SK-N-SH (cell line): ENCODE measurements at regions not wholly inside any gene's neighbourhood (a gene's known extent, or its start where the extent isn't known, plus 50 kb on each side); places are given as distances from the start of the nearest gene placed in this dataset.

Experiments
- CTCF ChIA-PET: fragments of 300-600, 350-600 bp; formaldehyde crosslinking; extraction: SDS; loops from one replicate; lab custom pipeline; 2021; lab: Yijun Ruan, JAX
- POLR2A ChIA-PET: fragments of 350-600 bp; sonication (Branson Sonifier 250); formaldehyde crosslinking; extraction: SDS; loops from one replicate; lab custom pipeline; 2020; ENCODE audit warnings: antibody characterized with exemption, inconsistent platforms; lab: Yijun Ruan, JAX
- DNase-seq: peaks from one replicate; pipeline ENCODE4 v3.0.0; 2012
- H2AFZ ChIP-seq: fragments of 200-600 bp; sonication (generic); 2 replicates; pipeline ENCODE4 v1.8.1; 2016; ENCODE audit warnings: antibody characterized with exemption, mild to moderate bottlenecking, low read depth
- H3F3A ChIP-seq: fragments of 200-600 bp; sonication (generic); replicated peaks from 2 replicates; pipeline ENCODE3; 2016; ENCODE audit warnings: antibody characterized with exemption, mild to moderate bottlenecking; ENCODE audit not compliant: insufficient read depth
- H3K27ac ChIP-seq, 2 experiments: fragments of 200-500 bp in 1 of 2; fragments of 200-600 bp in 1 of 2; sonication (Bioruptor generic) in 1 of 2; sonication (generic), shearing (Covaris generic) in 1 of 2; 2 replicates each; pipeline versions ENCODE4 v1.5.1 to v1.6.1; 2014 to 2016; ENCODE audit warnings: low read depth in 2 of 2, inconsistent platforms in 1 of 2, low read length in 1 of 2, mild to moderate bottlenecking in 1 of 2, mixed read lengths in 1 of 2
- H3K27me3 ChIP-seq: fragments of 200-600 bp; sonication (generic), shearing (Covaris generic); 2 replicates; pipeline ENCODE4 v1.6.1; 2016; ENCODE audit warnings: mixed run types; ENCODE audit not compliant: insufficient read depth
- H3K36me3 ChIP-seq, 2 experiments: fragments of 200-500 bp in 1 of 2; fragments of 200-600 bp in 1 of 2; sonication (Bioruptor generic) in 1 of 2; sonication (generic) in 1 of 2; replicated peaks in 1 of 2; 2 replicates each; pipeline versions ENCODE3 to v1.5.1; 2014 to 2016; ENCODE audit warnings: low read length in 1 of 2, mild to moderate bottlenecking in 1 of 2; ENCODE audit not compliant: insufficient read depth in 2 of 2, control insufficient read depth in 1 of 2
- H3K4me1 ChIP-seq, 2 experiments: fragments of 200-500 bp in 1 of 2; fragments of 200-600 bp in 1 of 2; sonication (Bioruptor generic) in 1 of 2; sonication (generic), shearing (Covaris generic) in 1 of 2; 2 replicates each; pipeline versions ENCODE4 v1.5.1 to v1.6.1; 2014 to 2016; ENCODE audit warnings: low read depth in 1 of 2, low read length in 1 of 2, mixed run types in 1 of 2; ENCODE audit not compliant: insufficient read depth in 2 of 2, control insufficient read depth in 1 of 2
- H3K4me2 ChIP-seq: fragments of 200-600 bp; sonication (generic), shearing (Covaris generic); 2 replicates; pipeline ENCODE4 v1.6.1; 2017; ENCODE audit warnings: mixed run types
- H3K4me3 ChIP-seq, 2 experiments: fragments of 200-500 bp in 1 of 2; fragments of 200-600 bp in 1 of 2; sonication (Bioruptor generic) in 1 of 2; sonication (generic), shearing (Covaris generic) in 1 of 2; 2 replicates each; pipeline versions ENCODE4 v1.5.1 to v1.8.1; 2014 to 2016; ENCODE audit warnings: low read depth in 2 of 2, inconsistent platforms in 1 of 2, low read length in 1 of 2, mild to moderate bottlenecking in 1 of 2, mixed read lengths in 1 of 2, moderate library complexity in 1 of 2
- H3K79me2 ChIP-seq: fragments of 200-600 bp; sonication (generic); 2 replicates; pipeline ENCODE4 v1.8.1; 2017; ENCODE audit warnings: mild to moderate bottlenecking; ENCODE audit not compliant: insufficient read depth
- H3K9ac ChIP-seq: fragments of 200-600 bp; sonication (generic); 2 replicates; pipeline ENCODE4 v1.6.1; 2017; ENCODE audit warnings: mixed run types
- H3K9me2 ChIP-seq: fragments of 200-600 bp; sonication (generic); 2 replicates; pipeline ENCODE4 v1.6.1; 2017; ENCODE audit warnings: mixed run types
- H3K9me3 ChIP-seq: fragments of 200-600 bp; sonication (generic); 2 replicates; pipeline ENCODE4 v1.6.1; 2017; ENCODE audit warnings: mixed run types, mild to moderate bottlenecking, moderate library complexity
- H4K20me1 ChIP-seq: fragments of 200-600 bp; sonication (generic); 2 replicates; pipeline ENCODE4 v1.6.1; 2017; ENCODE audit warnings: mild to moderate bottlenecking, mixed run types; ENCODE audit not compliant: insufficient read depth
- ELF1 ChIP-seq: IDR thresholded peaks from 2 replicates; pipeline ENCODE4 v1.4.0; 2012
- EP300 ChIP-seq, 2 experiments: IDR thresholded peaks; 2 replicates each; pipeline versions ENCODE4 v1.4.0 to v1.6.1; 2012; ENCODE audit warnings: borderline replicate concordance in 1 of 2, low read depth in 1 of 2, low read length in 1 of 2
- FOXJ3 ChIP-seq: sonication (generic); formaldehyde crosslinking; IDR thresholded peaks from 2 replicates; pipeline ENCODE4 v1.5.1; 2020; ENCODE audit warnings: mild to moderate bottlenecking, missing genetic modification reagents
- FOXM1 ChIP-seq: IDR thresholded peaks from 2 replicates; pipeline ENCODE4 v1.4.0; 2012; ENCODE audit warnings: low read depth, mild to moderate bottlenecking
- GATA2 ChIP-seq: sonication (generic); formaldehyde crosslinking; IDR thresholded peaks from 2 replicates; pipeline ENCODE4 v1.5.0; 2020; ENCODE audit warnings: mild to moderate bottlenecking, missing genetic modification reagents
- MEF2A ChIP-seq: IDR thresholded peaks from 2 replicates; pipeline ENCODE4 v1.4.0; 2012; ENCODE audit warnings: low read depth, borderline replicate concordance
- MXI1 ChIP-seq: IDR thresholded peaks from 2 replicates; pipeline ENCODE4 v1.6.1; 2012; ENCODE audit warnings: mild to moderate bottlenecking, low read depth, low read length, improper control_type of control experiment
- NFIC ChIP-seq: IDR thresholded peaks from 2 replicates; pipeline ENCODE4 v1.4.0; 2012; ENCODE audit warnings: borderline replicate concordance
- NRF1 ChIP-seq: IDR thresholded peaks from 2 replicates; pipeline ENCODE4 v1.6.1; 2012; ENCODE audit warnings: low read depth, mild to moderate bottlenecking, low read length
- POLR2AphosphoS5 ChIP-seq: IDR thresholded peaks from 2 replicates; pipeline ENCODE4 v1.6.1; 2012; ENCODE audit warnings: low read depth, low read length
- RAD21 ChIP-seq: IDR thresholded peaks from 2 replicates; pipeline ENCODE4 v1.6.1; 2012; ENCODE audit warnings: mild to moderate bottlenecking, low read length
- RXRA ChIP-seq: IDR thresholded peaks from 2 replicates; pipeline ENCODE4 v1.4.0; 2012; ENCODE audit warnings: low read depth, mild to moderate bottlenecking, borderline replicate concordance
- SIN3A ChIP-seq: IDR thresholded peaks from 2 replicates; pipeline ENCODE4 v1.6.1; 2012; ENCODE audit warnings: low read depth, mild to moderate bottlenecking, low read length, moderate library complexity, borderline replicate concordance
- SMC3 ChIP-seq: IDR thresholded peaks from 2 replicates; pipeline ENCODE4 v1.6.1; 2012; ENCODE audit warnings: low read depth, low read length, improper control_type of control experiment
- TAF1 ChIP-seq: IDR thresholded peaks from 2 replicates; pipeline ENCODE4 v1.6.1; 2012; ENCODE audit warnings: low read depth, mild to moderate bottlenecking, low read length, moderate library complexity, borderline replicate concordance
- TEAD4 ChIP-seq: IDR thresholded peaks from 2 replicates; pipeline ENCODE4 v1.4.0; 2012; ENCODE audit warnings: mild to moderate bottlenecking, borderline replicate concordance; ENCODE audit not compliant: insufficient read depth
- TF ChIP-seq, protein P1 (sequence below): fragments of 150-350 bp; IDR thresholded peaks from 2 replicates; pipeline ENCODE4 v1.6.1; 2016; ENCODE audit warnings: mild to moderate bottlenecking, low read depth, low read length
- TF ChIP-seq, protein P2 (sequence below): IDR thresholded peaks from 2 replicates; pipeline ENCODE4 v1.6.1; 2012; ENCODE audit warnings: mild to moderate bottlenecking, low read depth, low read length, moderate library complexity
- TF ChIP-seq, protein P3 (sequence below): IDR thresholded peaks from 2 replicates; pipeline ENCODE4 v1.4.0; 2012; ENCODE audit warnings: low read depth

DNA sequence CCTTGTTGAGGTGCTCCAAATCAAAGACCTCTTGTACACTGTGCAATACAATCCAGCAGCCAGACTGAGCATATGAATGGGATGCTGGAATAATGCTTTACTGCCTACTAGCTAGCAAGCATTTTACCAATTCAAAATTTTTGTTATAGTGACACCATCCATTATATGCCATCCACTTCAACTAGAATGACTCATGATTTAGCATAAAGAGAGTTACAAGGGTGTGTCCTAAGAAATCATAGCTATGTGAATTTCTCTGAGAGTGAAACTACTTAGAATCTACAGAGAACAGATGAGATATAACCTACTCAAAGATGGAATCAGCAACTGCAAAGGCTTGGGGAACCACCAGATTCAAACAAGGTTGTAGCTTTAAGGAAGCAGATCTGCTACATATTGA is 221.9 kb downstream of the LHFPL1 start:
- DNase-seq, result no peak
- Histone ChIP-seq H2AFZ (no peak overlapping the region), H3K9me2 (no peaks in the 10 kb centered on the region), H3K79me2 (no peaks in the 10 kb centered on the region), H3K27me3 (no peaks in the 10 kb centered on the region; the same call in 1 of the 2 replicates), H3K27ac (no peak overlapping the region), H3K4me2 (no peak overlapping the region), H3K36me3 (no peaks in the 10 kb centered on the region), H3K9ac (no peak overlapping the region), H4K20me1 (no peaks in the 10 kb centered on the region), H3K4me1 (no peaks in the 10 kb centered on the region), H3K9me3 (no peaks in the 10 kb centered on the region), H3K4me3 (no peak overlapping the region), H3F3A (no peaks in the 10 kb centered on the region)
- ChIA-PET CTCF (no interaction called here), POLR2A (no interaction called here)
- TF ChIP-seq ELF1 (no peak), MEF2A (no peak), FOXJ3 (no peak), RXRA (no peak), NRF1 (no peak), EP300 (IDR thresholded peaks at IDR 0.05; ENCODE audit: borderline replicate concordance in 1 of 2, low read depth in 1 of 2, low read length in 1 of 2) (no peak), GATA2 (CRISPR knock-in tag) (no peak), TAF1 (no peak), SMC3 (no peak), TEAD4 (no peak), SIN3A (no peak), POLR2AphosphoS5 (no peak), FOXM1 (no peak), NFIC (no peak), MXI1 (no peak), RAD21 (no peak)
- TF ChIP-seq, protein P1, sequence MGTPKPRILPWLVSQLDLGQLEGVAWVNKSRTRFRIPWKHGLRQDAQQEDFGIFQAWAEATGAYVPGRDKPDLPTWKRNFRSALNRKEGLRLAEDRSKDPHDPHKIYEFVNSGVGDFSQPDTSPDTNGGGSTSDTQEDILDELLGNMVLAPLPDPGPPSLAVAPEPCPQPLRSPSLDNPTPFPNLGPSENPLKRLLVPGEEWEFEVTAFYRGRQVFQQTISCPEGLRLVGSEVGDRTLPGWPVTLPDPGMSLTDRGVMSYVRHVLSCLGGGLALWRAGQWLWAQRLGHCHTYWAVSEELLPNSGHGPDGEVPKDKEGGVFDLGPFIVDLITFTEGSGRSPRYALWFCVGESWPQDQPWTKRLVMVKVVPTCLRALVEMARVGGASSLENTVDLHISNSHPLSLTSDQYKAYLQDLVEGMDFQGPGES, result no peak
- TF ChIP-seq, protein P2, sequence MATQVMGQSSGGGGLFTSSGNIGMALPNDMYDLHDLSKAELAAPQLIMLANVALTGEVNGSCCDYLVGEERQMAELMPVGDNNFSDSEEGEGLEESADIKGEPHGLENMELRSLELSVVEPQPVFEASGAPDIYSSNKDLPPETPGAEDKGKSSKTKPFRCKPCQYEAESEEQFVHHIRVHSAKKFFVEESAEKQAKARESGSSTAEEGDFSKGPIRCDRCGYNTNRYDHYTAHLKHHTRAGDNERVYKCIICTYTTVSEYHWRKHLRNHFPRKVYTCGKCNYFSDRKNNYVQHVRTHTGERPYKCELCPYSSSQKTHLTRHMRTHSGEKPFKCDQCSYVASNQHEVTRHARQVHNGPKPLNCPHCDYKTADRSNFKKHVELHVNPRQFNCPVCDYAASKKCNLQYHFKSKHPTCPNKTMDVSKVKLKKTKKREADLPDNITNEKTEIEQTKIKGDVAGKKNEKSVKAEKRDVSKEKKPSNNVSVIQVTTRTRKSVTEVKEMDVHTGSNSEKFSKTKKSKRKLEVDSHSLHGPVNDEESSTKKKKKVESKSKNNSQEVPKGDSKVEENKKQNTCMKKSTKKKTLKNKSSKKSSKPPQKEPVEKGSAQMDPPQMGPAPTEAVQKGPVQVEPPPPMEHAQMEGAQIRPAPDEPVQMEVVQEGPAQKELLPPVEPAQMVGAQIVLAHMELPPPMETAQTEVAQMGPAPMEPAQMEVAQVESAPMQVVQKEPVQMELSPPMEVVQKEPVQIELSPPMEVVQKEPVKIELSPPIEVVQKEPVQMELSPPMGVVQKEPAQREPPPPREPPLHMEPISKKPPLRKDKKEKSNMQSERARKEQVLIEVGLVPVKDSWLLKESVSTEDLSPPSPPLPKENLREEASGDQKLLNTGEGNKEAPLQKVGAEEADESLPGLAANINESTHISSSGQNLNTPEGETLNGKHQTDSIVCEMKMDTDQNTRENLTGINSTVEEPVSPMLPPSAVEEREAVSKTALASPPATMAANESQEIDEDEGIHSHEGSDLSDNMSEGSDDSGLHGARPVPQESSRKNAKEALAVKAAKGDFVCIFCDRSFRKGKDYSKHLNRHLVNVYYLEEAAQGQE, result no peak
- TF ChIP-seq, protein P3, sequence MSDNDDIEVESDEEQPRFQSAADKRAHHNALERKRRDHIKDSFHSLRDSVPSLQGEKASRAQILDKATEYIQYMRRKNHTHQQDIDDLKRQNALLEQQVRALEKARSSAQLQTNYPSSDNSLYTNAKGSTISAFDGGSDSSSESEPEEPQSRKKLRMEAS, result no peak
